ENCODE measurements at regions not wholly inside any gene's neighbourhood (a gene's known extent, or its start where the extent isn't known, plus 50 kb on each side); places are given as distances from the start of the nearest gene placed in this dataset.

DNA sequence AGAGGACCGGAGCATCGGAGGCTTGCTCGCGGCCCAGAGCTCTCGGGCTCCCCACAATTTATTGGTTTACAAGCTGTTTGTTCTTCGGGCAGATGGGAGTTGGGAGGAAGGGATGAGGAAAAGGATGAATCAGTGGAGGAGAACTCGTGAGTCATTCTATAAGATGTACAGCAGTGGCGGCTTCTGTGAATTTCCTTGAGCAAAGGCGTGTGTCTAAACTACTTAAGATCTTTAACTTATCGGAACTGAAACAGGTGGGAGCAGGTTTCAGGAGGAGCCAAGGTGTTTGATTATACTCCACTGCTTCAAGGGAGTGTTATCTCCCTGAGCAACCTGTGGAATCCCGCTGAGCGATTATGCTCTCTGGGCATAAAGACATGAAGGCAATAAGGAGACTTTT, 50.5 kb upstream of the IBTK start:
- peak; percentile 7 for DNase-seq (ENCODE audit: insufficient read length, low spot score)
- FAIRE-seq, result no peak
